ENCODE measurements at regions not wholly inside any gene's neighbourhood (a gene's known extent, or its start where the extent isn't known, plus 50 kb on each side); places are given as distances from the start of the nearest gene placed in this dataset.
"Not testable (repeated sequence)": the region's sequence is repeated elsewhere in the genome, so short reads cannot be mapped to it uniquely, and the experiment has no call there.

GRCh38 chr17:26996146-26996916 is 297.6 kb upstream of the WSB1 start:
- H3K9me3 ChIP-seq (ENCODE audit: control insufficient read depth, insufficient read depth, low read length); H3K36me3 ChIP-seq (ENCODE audit: control insufficient read depth, insufficient read depth, low read length); H3K4me1 Mint-ChIP-seq; H3K36me3 Mint-ChIP-seq; H3K4me1 ChIP-seq (ENCODE audit: control insufficient read depth, insufficient read depth, low read length); ATAC-seq; H3K9me3 Mint-ChIP-seq; DNase-seq; H3K27me3 Mint-ChIP-seq (ENCODE audit: low read depth in 2 of 2); H3K27ac ChIP-seq (ENCODE audit: low read length); H3K27ac Mint-ChIP-seq; H3K4me3 ChIP-seq (ENCODE audit: low read length); intact Hi-C loops (cut with micrococcal nuclease); H3K4me3 Mint-ChIP-seq; H3K27me3 ChIP-seq (ENCODE audit: control insufficient read depth, insufficient read depth, low read length): not testable (repeated sequence)
- WGBS (ENCODE audit: insufficient coverage), result 66% methylated on average over 3 of the region's 7 CpGs

GRCh38 chr17:27007734-27008531 is 286.0 kb upstream of the WSB1 start:
- H3K27me3 ChIP-seq (ENCODE audit: control insufficient read depth, insufficient read depth, low read length); H3K9me3 ChIP-seq (ENCODE audit: control insufficient read depth, insufficient read depth, low read length); H3K4me1 Mint-ChIP-seq; ATAC-seq; H3K9me3 Mint-ChIP-seq; H3K4me1 ChIP-seq (ENCODE audit: control insufficient read depth, insufficient read depth, low read length); H3K27ac Mint-ChIP-seq; H3K36me3 Mint-ChIP-seq; H3K27ac ChIP-seq (ENCODE audit: low read length); H3K4me3 ChIP-seq (ENCODE audit: low read length); DNase-seq; H3K4me3 Mint-ChIP-seq; intact Hi-C loops (cut with micrococcal nuclease); H3K27me3 Mint-ChIP-seq (ENCODE audit: low read depth in 2 of 2); H3K36me3 ChIP-seq (ENCODE audit: control insufficient read depth, insufficient read depth, low read length): not testable (repeated sequence)
- 82% methylated on average over 3 of the region's 4 CpGs for WGBS (ENCODE audit: insufficient coverage)

GRCh38 chr17:27009087-27009486 is 284.8 kb upstream of the WSB1 start:
- Mint-ChIP-seq H3K36me3 (no peaks in the 10 kb centered on the region), H3K27ac (no peak overlapping the region), H3K9me3 (peaks cover 3 to 5% of the 10 kb centered on the region in 2 donors), H3K4me3 (no peak overlapping the region), H3K27me3 (ENCODE audit: low read depth in 2 of 2) (no peaks in the 10 kb centered on the region), H3K4me1 (no peaks in the 10 kb centered on the region)
- 86% methylated on average over 14 of the region's 14 CpGs for WGBS (ENCODE audit: insufficient coverage)
- no peak overlapping the region for H3K4me3 ChIP-seq (ENCODE audit: low read length)
- no peak overlapping the region for H3K27ac ChIP-seq (ENCODE audit: low read length)
- no peak for DNase-seq
- H3K9me3 ChIP-seq (ENCODE audit: control insufficient read depth, insufficient read depth, low read length), result peaks cover 8% of the 10 kb centered on the region
- no peaks in the 10 kb centered on the region for H3K4me1 ChIP-seq (ENCODE audit: control insufficient read depth, insufficient read depth, low read length)
- no peak for TF ChIP-seq CTCF (IDR thresholded peaks at IDR 0.05)
- no peaks in the 10 kb centered on the region for H3K27me3 ChIP-seq (ENCODE audit: control insufficient read depth, insufficient read depth, low read length)
- H3K36me3 ChIP-seq (ENCODE audit: control insufficient read depth, insufficient read depth, low read length), result no peaks in the 10 kb centered on the region
- intact Hi-C loops (cut with micrococcal nuclease), result no loop called here
- ATAC-seq, result no peak

- H3K4me3 Mint-ChIP-seq; H3K27ac ChIP-seq (ENCODE audit: low read length); H3K4me3 ChIP-seq (ENCODE audit: low read length); DNase-seq; H3K36me3 Mint-ChIP-seq; H3K27me3 Mint-ChIP-seq (ENCODE audit: low read depth in 2 of 2); H3K27ac Mint-ChIP-seq; H3K9me3 ChIP-seq (ENCODE audit: control insufficient read depth, insufficient read depth, low read length); H3K9me3 Mint-ChIP-seq; H3K27me3 ChIP-seq (ENCODE audit: control insufficient read depth, insufficient read depth, low read length); H3K4me1 ChIP-seq (ENCODE audit: control insufficient read depth, insufficient read depth, low read length); ATAC-seq; H3K4me1 Mint-ChIP-seq; H3K36me3 ChIP-seq (ENCODE audit: control insufficient read depth, insufficient read depth, low read length); intact Hi-C loops (cut with micrococcal nuclease): not testable (repeated sequence)
- 54% methylated on average over 3 of the region's 3 CpGs for WGBS (ENCODE audit: insufficient coverage)
These were observed 283.8 kb upstream of the WSB1 start for GRCh38 chr17:27010138-27010537.

GRCh38 chr17:27030552-27030951 is 263.4 kb upstream of the WSB1 start:
- H3K27ac Mint-ChIP-seq; H3K36me3 ChIP-seq (ENCODE audit: control insufficient read depth, insufficient read depth, low read length); H3K4me3 ChIP-seq (ENCODE audit: low read length); DNase-seq; H3K9me3 ChIP-seq (ENCODE audit: control insufficient read depth, insufficient read depth, low read length); ATAC-seq; H3K9me3 Mint-ChIP-seq; H3K27ac ChIP-seq (ENCODE audit: low read length); H3K4me1 Mint-ChIP-seq; H3K27me3 ChIP-seq (ENCODE audit: control insufficient read depth, insufficient read depth, low read length); H3K4me3 Mint-ChIP-seq; H3K36me3 Mint-ChIP-seq; H3K27me3 Mint-ChIP-seq (ENCODE audit: low read depth in 2 of 2); intact Hi-C loops (cut with micrococcal nuclease); H3K4me1 ChIP-seq (ENCODE audit: control insufficient read depth, insufficient read depth, low read length): not testable (repeated sequence)
- WGBS (ENCODE audit: insufficient coverage), result 80% methylated on average over 2 of the region's 3 CpGs
